CD1c-positive myeloid dendritic cell (primary cell): ENCODE measurements at regions not wholly inside any gene's neighbourhood (a gene's known extent, or its start where the extent isn't known, plus 50 kb on each side); places are given as distances from the start of the nearest gene placed in this dataset.
"Not testable (repeated sequence)": the region's sequence is repeated elsewhere in the genome, so short reads cannot be mapped to it uniquely, and the experiment has no call there.

Experiments
- DNase-seq: peaks from one replicate; pipeline ENCODE4 v3.0.0-alpha.2; 2016; ENCODE audit errors: extremely low spot score

- not testable (repeated sequence) for DNase-seq
These were observed 70.8 kb downstream of the TBC1D26 start for GRCh38 chr17:15802917-15803316.

GRCh38 chr17:15806825-15807224, 74.7 kb downstream of the TBC1D26 start:
- not testable (repeated sequence) for DNase-seq

- DNase-seq = not testable (repeated sequence)
These were observed 81.3 kb downstream of the TBC1D26 start for GRCh38 chr17:15813388-15813787.

GRCh38 chr17:15814003-15814402, 81.9 kb downstream of the TBC1D26 start:
- not testable (repeated sequence) for DNase-seq

GRCh38 chr17:15817861-15818260, 85.8 kb downstream of the TBC1D26 start:
- not testable (repeated sequence) for DNase-seq

GRCh38 chr17:15822280-15822679, 90.2 kb downstream of the TBC1D26 start:
- DNase-seq = not testable (repeated sequence)

GRCh38 chr17:15828727-15829314, 96.7 kb downstream of the TBC1D26 start:
- DNase-seq = peak; percentile 68

GRCh38 chr17:15830221-15830620, 98.1 kb downstream of the TBC1D26 start:
- DNase-seq = not testable (repeated sequence)

GRCh38 chr17:15831182-15831581, 99.1 kb downstream of the TBC1D26 start:
- peak; percentile 89 for DNase-seq

- peak; percentile 49 for DNase-seq
These were observed 100.9 kb downstream of the TBC1D26 start for GRCh38 chr17:15832921-15833480.

- not testable (repeated sequence) for DNase-seq
These were observed 101.8 kb downstream of the TBC1D26 start for GRCh38 chr17:15833890-15834289.

- not testable (repeated sequence) for DNase-seq
These were observed 103.4 kb downstream of the TBC1D26 start for GRCh38 chr17:15835481-15835880.

GRCh38 chr17:15836249-15836982, 104.3 kb downstream of the TBC1D26 start:
- not testable (repeated sequence) for DNase-seq

- not testable (repeated sequence) for DNase-seq
These were observed 104.9 kb downstream of the TBC1D26 start for GRCh38 chr17:15836991-15837390.

GRCh38 chr17:15847447-15848229, 97.3 kb upstream of the ADORA2B start:
- not testable (repeated sequence) for DNase-seq

GRCh38 chr17:15849054-15849453, 95.9 kb upstream of the ADORA2B start:
- DNase-seq = peak; percentile 77

- DNase-seq = peak; percentile 2
These were observed 94.9 kb upstream of the ADORA2B start for GRCh38 chr17:15850071-15850470.

- DNase-seq = not testable (repeated sequence)
These were observed 94.2 kb upstream of the ADORA2B start for GRCh38 chr17:15850687-15851086.

- DNase-seq = not testable (repeated sequence)
These were observed 92.1 kb upstream of the ADORA2B start for GRCh38 chr17:15852863-15853262.

- DNase-seq = not testable (repeated sequence)
These were observed 88.7 kb upstream of the ADORA2B start for GRCh38 chr17:15856191-15856590.

- not testable (repeated sequence) for DNase-seq
These were observed 88.2 kb upstream of the ADORA2B start for GRCh38 chr17:15856745-15857144.

- DNase-seq = not testable (repeated sequence)
These were observed 86.8 kb upstream of the ADORA2B start for GRCh38 chr17:15858082-15858481.
